Aorta (tissue), 5 donors: ENCODE measurements at regions not wholly inside any gene's neighbourhood (a gene's known extent, or its start where the extent isn't known, plus 50 kb on each side); places are given as distances from the start of the nearest gene placed in this dataset.
"Not testable (repeated sequence)": the region's sequence is repeated elsewhere in the genome, so short reads cannot be mapped to it uniquely, and the experiment has no call there.

ENCODE experiments used
- ATAC-seq: fragments of 200-7000 bp; cut with Tn5 transposase; one replicate; pipeline ENCODE4 v1.9.1; 2022; ENCODE audit warnings: moderate library complexity; ENCODE audit not compliant: low FRiP score
- DNase-seq, 2 donors: peaks; one replicate each; pipeline ENCODE4 v3.0.0-alpha.2; 2020
- H3K27ac ChIP-seq, 2 donors: one replicate each; pipeline ENCODE4 v1.5.1; 2013; ENCODE audit warnings: low read length in 2 of 2, mild to moderate bottlenecking in 2 of 2, moderate library complexity in 2 of 2, control low read depth in 1 of 2, inconsistent platforms in 1 of 2, low read depth in 1 of 2
- H3K27me3 ChIP-seq, 2 donors: one replicate each; pipeline ENCODE4 v1.6.1; 2013; ENCODE audit warnings: control low read depth in 1 of 2, low read length in 1 of 2, mild to moderate bottlenecking in 1 of 2, moderate library complexity in 1 of 2; ENCODE audit not compliant: insufficient read depth in 2 of 2, control insufficient read depth in 1 of 2
- H3K36me3 ChIP-seq, 2 donors: one replicate each; pipeline ENCODE4 v1.6.1; 2013; ENCODE audit warnings: control low read depth in 1 of 2, low read length in 1 of 2, mild to moderate bottlenecking in 1 of 2; ENCODE audit not compliant: insufficient read depth in 2 of 2, control insufficient read depth in 1 of 2
- H3K4me1 ChIP-seq, 2 donors: one replicate each; pipeline ENCODE4 v1.6.1; 2013; ENCODE audit warnings: low read length in 2 of 2, control low read depth in 1 of 2, mild to moderate bottlenecking in 1 of 2, moderate library complexity in 1 of 2; ENCODE audit not compliant: insufficient read depth in 2 of 2, control insufficient read depth in 1 of 2
- H3K4me3 ChIP-seq, 2 donors: one replicate each; pipeline ENCODE4 v1.5.1; 2013; ENCODE audit warnings: low read length in 2 of 2, control low read depth in 1 of 2, mild to moderate bottlenecking in 1 of 2
- H3K9me3 ChIP-seq: one replicate; pipeline ENCODE4 v1.6.1; 2013; ENCODE audit warnings: mild to moderate bottlenecking, low read length; ENCODE audit not compliant: control insufficient read depth
- WGBS, 2 donors: extraction: QIAGEN DNeasy Blood & Tissue Kit; methylation state at CpG; one replicate each; pipeline ENCODE4 v1.1.7; 2013; 5-methylcytosine and 5-hydroxymethylcytosine counted together
- intact Hi-C, 2 donors: fragments of 100-400 bp; cut with DNase I; formaldehyde crosslinking; loops; one replicate each; pipeline versions ENCODE4 v1.14.2 to v1.15.0; 2022
- donor health status: healthy with polysubstance abuse.
- donor health status: Bipolar disorder and iron deficiency.
- donor health status: DM: no; HTN: no; CAD: no.
- donor health status: DM: no; HTN: no; CAD: no.
- donor health status: DM: yes; HTN: yes; CAD: no.

GRCh38 chr7:63291758-63292157 lies 706.9 kb upstream of the ZNF722 start:
- H3K27ac ChIP-seq, intact Hi-C loops, H3K27me3 ChIP-seq, H3K4me3 ChIP-seq, H3K36me3 ChIP-seq, DNase-seq, H3K9me3 ChIP-seq, H3K4me1 ChIP-seq, ATAC-seq: not testable (repeated sequence)
- whole genome bisulfite sequencing, 2 donors: 69 to 82% methylated on average over 2 of the region's 2 CpGs

GRCh38 chr7:63317595-63317994 lies 681.1 kb upstream of the ZNF722 start:
- H3K9me3 ChIP-seq, ATAC-seq, H3K27ac ChIP-seq, intact Hi-C loops, H3K27me3 ChIP-seq, H3K4me3 ChIP-seq, H3K36me3 ChIP-seq, H3K4me1 ChIP-seq: not testable (repeated sequence)
- peak in 1 of 2 donors; percentile 36 for DNase-seq
- 86 to 95% methylated on average over 2 to 8 of the region's 13 CpGs for WGBS, 2 donors

- H3K27me3 ChIP-seq, H3K4me1 ChIP-seq, H3K4me3 ChIP-seq, H3K9me3 ChIP-seq, intact Hi-C loops, H3K27ac ChIP-seq, H3K36me3 ChIP-seq: not testable (repeated sequence)
- peak; percentile 10 to 67 for DNase-seq
- WGBS, 2 donors: 81 to 87% methylated on average over 15 to 17 of the region's 31 CpGs
- ATAC-seq: peak; percentile 63
Measured at GRCh38 chr7:63348755-63349408, 649.8 kb upstream of the ZNF722 start.

GRCh38 chr7:63376873-63377272 lies 621.8 kb upstream of the ZNF722 start:
- H3K36me3 ChIP-seq: no peaks in the 10 kb centered on the region
- H3K27me3 ChIP-seq: no peaks in the 10 kb centered on the region
- no peak overlapping the region for H3K4me3 ChIP-seq
- DNase-seq: no peak
- no peaks in the 10 kb centered on the region for H3K4me1 ChIP-seq
- H3K27ac ChIP-seq: no peak overlapping the region
- WGBS, 2 donors: 40 to 54% methylated on average over 2 of the region's 2 CpGs
- no peak for ATAC-seq
- intact Hi-C loops: no loop called here
- no peaks in the 10 kb centered on the region for H3K9me3 ChIP-seq

GRCh38 chr7:63394139-63394538 lies 604.5 kb upstream of the ZNF722 start:
- intact Hi-C loops: not testable (repeated sequence)

GRCh38 chr7:63407881-63408280 lies 590.8 kb upstream of the ZNF722 start:
- H3K9me3 ChIP-seq, H3K4me3 ChIP-seq, H3K27me3 ChIP-seq, ATAC-seq, H3K27ac ChIP-seq, H3K4me1 ChIP-seq, intact Hi-C loops, H3K36me3 ChIP-seq: not testable (repeated sequence)
- peak in 1 of 2 donors; percentile 26 for DNase-seq
- 81 to 92% methylated on average over 5 of the region's 8 CpGs for WGBS, 2 donors

More at GRCh38 chr7:63394139-63394538, 604.5 kb upstream of the ZNF722 start:
- ATAC-seq: peak; percentile 21
- DNase-seq, H3K27me3 ChIP-seq, H3K27ac ChIP-seq, H3K36me3 ChIP-seq, H3K9me3 ChIP-seq, H3K4me3 ChIP-seq, H3K4me1 ChIP-seq: not testable (repeated sequence)
- no CpG with 5 or more reads among the region's 25 CpGs for WGBS, 2 donors
